ENCODE measurements at regions not wholly inside any gene's neighbourhood (a gene's known extent, or its start where the extent isn't known, plus 50 kb on each side); places are given as distances from the start of the nearest gene placed in this dataset.

DNA sequence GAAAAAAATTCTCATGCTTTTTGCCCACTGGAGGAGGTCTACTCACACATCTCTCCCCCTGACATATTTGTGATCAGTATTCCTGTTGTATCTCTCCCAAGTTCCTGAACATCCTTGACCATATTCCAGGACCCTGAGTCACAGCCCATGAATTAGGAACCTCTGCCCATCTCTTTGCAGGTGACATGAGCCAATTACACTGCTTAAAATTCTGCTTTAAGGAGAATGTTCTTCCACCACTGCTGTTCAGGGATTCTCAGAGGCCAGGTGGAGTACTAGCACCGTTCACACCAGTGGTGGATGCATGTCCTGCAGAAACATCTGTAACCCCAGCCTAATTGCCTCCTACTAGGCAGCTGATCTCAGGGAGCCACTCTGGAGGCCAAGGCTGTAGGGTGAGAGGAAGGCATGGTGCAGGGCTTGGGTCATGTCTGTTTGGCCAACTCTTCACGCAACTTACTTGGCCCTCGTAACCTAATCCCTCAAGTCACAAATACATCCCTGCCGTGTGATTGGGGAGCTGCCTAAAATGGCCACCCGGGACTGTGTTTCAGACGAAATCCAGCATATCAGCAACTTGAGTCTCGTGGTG, 104.8 kb downstream of the GGTLC2 start:
- no peak for DNase-seq (ENCODE audit: low spot score)
- Histone ChIP-seq H3F3A (ENCODE audit: low read depth) (peaks cover 5% of the 10 kb centered on the region), H3K27me3 (peaks cover 76% of the 10 kb centered on the region), H4K20me1 (ENCODE audit: low read depth) (no peaks in the 10 kb centered on the region), H3K36me3 (no peaks in the 10 kb centered on the region), H3K4me2 (no peak overlapping the region), H3K4me3 (no peak overlapping the region), H3K9me3 (ENCODE audit: low read depth) (no peaks in the 10 kb centered on the region), H3K27ac (no peak overlapping the region), H3K79me2 (ENCODE audit: low read depth) (no peaks in the 10 kb centered on the region), H3K9ac (no peak overlapping the region), H3K4me1 (peaks cover 5% of the 10 kb centered on the region), H2AFZ (replicated peaks) (no peak overlapping the region)
- peaks cover 14% of the 10 kb centered on the region for H3K4me1 Mint-ChIP-seq
- TF ChIP-seq EZH2phosphoT487 (IDR thresholded peaks at IDR 0.05), result no peak
- TF ChIP-seq EZH2 (IDR thresholded peaks at IDR 0.05), result no peak
- TF ChIP-seq, protein P1, sequence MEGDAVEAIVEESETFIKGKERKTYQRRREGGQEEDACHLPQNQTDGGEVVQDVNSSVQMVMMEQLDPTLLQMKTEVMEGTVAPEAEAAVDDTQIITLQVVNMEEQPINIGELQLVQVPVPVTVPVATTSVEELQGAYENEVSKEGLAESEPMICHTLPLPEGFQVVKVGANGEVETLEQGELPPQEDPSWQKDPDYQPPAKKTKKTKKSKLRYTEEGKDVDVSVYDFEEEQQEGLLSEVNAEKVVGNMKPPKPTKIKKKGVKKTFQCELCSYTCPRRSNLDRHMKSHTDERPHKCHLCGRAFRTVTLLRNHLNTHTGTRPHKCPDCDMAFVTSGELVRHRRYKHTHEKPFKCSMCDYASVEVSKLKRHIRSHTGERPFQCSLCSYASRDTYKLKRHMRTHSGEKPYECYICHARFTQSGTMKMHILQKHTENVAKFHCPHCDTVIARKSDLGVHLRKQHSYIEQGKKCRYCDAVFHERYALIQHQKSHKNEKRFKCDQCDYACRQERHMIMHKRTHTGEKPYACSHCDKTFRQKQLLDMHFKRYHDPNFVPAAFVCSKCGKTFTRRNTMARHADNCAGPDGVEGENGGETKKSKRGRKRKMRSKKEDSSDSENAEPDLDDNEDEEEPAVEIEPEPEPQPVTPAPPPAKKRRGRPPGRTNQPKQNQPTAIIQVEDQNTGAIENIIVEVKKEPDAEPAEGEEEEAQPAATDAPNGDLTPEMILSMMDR (IDR thresholded peaks at IDR 0.05), result no peak
- H3K36me3 Mint-ChIP-seq, result no peaks in the 10 kb centered on the region
- no peak overlapping the region for H3K27ac Mint-ChIP-seq
- peaks cover 6% of the 10 kb centered on the region for H3K27me3 Mint-ChIP-seq (ENCODE audit: insufficient read depth, low read depth)
- H3K4me3 Mint-ChIP-seq, result no peak overlapping the region
- no peaks in the 10 kb centered on the region for H3K9me3 Mint-ChIP-seq

DNA sequence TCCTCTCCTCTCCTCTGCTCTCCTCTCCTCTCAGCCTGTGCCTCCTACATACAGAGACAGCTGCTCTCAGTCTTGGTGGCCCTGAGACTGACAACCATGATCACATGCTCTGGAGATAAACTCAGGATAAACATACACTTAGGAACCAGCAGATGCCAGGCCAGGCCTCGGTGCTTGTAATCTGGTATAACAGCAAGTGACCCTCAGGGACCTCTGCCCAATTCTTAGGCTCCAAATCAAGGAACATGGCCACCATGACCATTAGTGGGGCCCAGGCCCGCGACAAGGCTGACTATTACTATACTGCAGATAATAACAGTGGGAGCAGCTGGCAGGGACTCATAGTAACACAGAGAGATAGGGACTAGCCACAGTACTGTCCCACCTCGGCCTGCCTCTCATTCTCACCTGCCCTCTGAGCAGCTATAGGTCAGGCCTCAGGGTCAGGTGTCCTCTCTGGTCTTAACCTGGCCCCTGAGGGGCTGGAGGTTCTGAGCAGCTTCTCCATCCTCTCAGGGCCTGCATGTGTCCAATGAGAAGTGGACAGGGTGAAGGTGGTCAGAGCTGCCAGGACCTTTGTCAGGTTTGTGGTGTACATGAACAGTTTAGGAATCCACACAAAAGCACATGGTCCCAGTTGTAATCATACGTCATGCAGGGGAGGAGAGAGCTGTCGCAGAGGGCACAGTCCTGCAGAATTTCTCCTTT, 106.1 kb downstream of the GGTLC2 start:
- H4K20me1 ChIP-seq (ENCODE audit: low read depth), result no peaks in the 10 kb centered on the region
- H3K36me3 ChIP-seq, result no peaks in the 10 kb centered on the region
- H3K79me2 ChIP-seq (ENCODE audit: low read depth), result no peaks in the 10 kb centered on the region
- TF ChIP-seq, protein P1 (IDR thresholded peaks at IDR 0.05), result no peak
- no peak for TF ChIP-seq EZH2phosphoT487 (IDR thresholded peaks at IDR 0.05)
- no peak for TF ChIP-seq EZH2 (IDR thresholded peaks at IDR 0.05)
- no peak for DNase-seq (ENCODE audit: low spot score)
- H3K36me3 Mint-ChIP-seq, result no peaks in the 10 kb centered on the region
- H3K9ac ChIP-seq, result no peak overlapping the region
- H3K4me3 Mint-ChIP-seq, result no peak overlapping the region
- H3K4me3 ChIP-seq, result no peak overlapping the region
- peaks cover 12% of the 10 kb centered on the region for H3K4me1 Mint-ChIP-seq
- H3K27me3 ChIP-seq, result peaks cover 76% of the 10 kb centered on the region
- no peaks in the 10 kb centered on the region for H3K9me3 Mint-ChIP-seq
- H3K4me2 ChIP-seq, result no peak overlapping the region
- H3K27ac Mint-ChIP-seq, result no peak overlapping the region
- H3K9me3 ChIP-seq (ENCODE audit: low read depth), result no peaks in the 10 kb centered on the region
- no peak overlapping the region for H2AFZ ChIP-seq (replicated peaks)
- peaks cover 6% of the 10 kb centered on the region for H3K27me3 Mint-ChIP-seq (ENCODE audit: insufficient read depth, low read depth)
- H3F3A ChIP-seq (ENCODE audit: low read depth), result peaks cover 1% of the 10 kb centered on the region
- peaks cover under 1% of the 10 kb centered on the region for H3K4me1 ChIP-seq
- no peak overlapping the region for H3K27ac ChIP-seq

DNA sequence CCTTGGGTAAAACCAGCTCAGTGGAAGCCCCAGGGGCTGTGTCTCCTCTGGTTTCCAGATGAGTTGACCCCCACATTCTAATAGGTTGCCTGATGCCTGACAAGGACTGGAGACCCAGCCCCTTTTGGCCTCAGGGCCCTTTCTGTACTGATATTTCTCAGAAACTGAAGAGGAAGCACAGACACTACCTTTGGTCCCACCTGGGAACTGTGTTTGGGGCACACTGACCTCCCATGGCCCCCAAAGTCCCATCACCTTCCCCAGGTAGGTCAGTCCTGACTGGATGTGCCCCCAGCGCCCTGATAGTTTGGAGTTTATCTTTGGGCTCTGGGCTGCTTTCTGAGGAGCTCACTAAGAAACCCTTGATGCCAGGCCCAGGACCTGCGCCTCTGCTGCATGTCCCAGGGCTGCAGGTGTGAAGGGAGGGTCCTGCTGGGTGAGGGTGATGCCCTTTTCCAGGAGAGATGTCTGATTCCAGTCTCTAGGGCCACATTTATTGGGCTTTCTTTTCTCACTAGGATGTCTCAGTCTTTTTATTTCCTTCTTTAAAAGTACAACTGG, 106.7 kb downstream of the GGTLC2 start:
- Histone ChIP-seq H3F3A (ENCODE audit: low read depth) (no peaks in the 10 kb centered on the region), H3K4me3 (no peak overlapping the region), H3K4me1 (no peaks in the 10 kb centered on the region), H3K27me3 (peaks cover 81% of the 10 kb centered on the region), H4K20me1 (ENCODE audit: low read depth) (no peaks in the 10 kb centered on the region), H3K9ac (no peak overlapping the region), H2AFZ (replicated peaks) (no peak overlapping the region), H3K4me2 (no peak overlapping the region), H3K79me2 (ENCODE audit: low read depth) (no peaks in the 10 kb centered on the region), H3K9me3 (ENCODE audit: low read depth) (no peaks in the 10 kb centered on the region), H3K27ac (no peak overlapping the region), H3K36me3 (no peaks in the 10 kb centered on the region)
- H3K36me3 Mint-ChIP-seq, result no peaks in the 10 kb centered on the region
- H3K27ac Mint-ChIP-seq, result no peak overlapping the region
- peaks cover 10% of the 10 kb centered on the region for H3K4me1 Mint-ChIP-seq
- DNase-seq (ENCODE audit: low spot score), result no peak
- H3K9me3 Mint-ChIP-seq, result no peaks in the 10 kb centered on the region
- TF ChIP-seq, protein P1 (IDR thresholded peaks at IDR 0.05), result no peak
- TF ChIP-seq EZH2phosphoT487 (IDR thresholded peaks at IDR 0.05), result no peak
- no peak for TF ChIP-seq EZH2 (IDR thresholded peaks at IDR 0.05)
- H3K27me3 Mint-ChIP-seq (ENCODE audit: insufficient read depth, low read depth), result peaks cover 6% of the 10 kb centered on the region
- no peak overlapping the region for H3K4me3 Mint-ChIP-seq

All from neural progenitor cell (in vitro differentiated cells).